Stimulated activated CD4-positive, alpha-beta T cell treated with anti-CD3 and anti-CD28 coated beads, Interleukin-4, amount 100 ng/mL, for 48 hours (primary cell): ENCODE measurements at regions not wholly inside any gene's neighbourhood (a gene's known extent, or its start where the extent isn't known, plus 50 kb on each side); places are given as distances from the start of the nearest gene placed in this dataset.

Source experiments
- DNase-seq, 2 donors: peaks; one replicate each; pipeline ENCODE4 v3.0.0-alpha.2; 2020; ENCODE audit warnings: low read depth in 2 of 2

DNA sequence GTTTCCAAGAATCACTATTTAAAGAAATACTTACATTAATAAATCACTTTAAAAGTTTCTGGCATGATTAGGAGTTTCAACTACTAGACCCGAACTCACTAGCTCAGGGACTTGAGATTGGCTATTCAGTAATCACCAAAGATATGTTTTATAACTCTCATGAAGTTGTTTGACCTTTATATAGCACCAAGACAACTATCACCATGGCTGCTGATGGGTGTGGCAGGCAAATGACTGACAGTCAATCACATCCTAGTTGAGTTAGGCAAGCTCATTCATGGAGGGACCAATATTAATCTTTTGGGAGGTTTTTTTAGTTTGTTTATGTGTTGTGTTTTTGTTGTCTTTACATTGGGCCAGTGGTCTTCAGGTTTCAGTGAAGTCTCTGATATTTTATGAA lies 376.3 kb upstream of the C1orf87 start:
- DNase-seq: no peak

DNA sequence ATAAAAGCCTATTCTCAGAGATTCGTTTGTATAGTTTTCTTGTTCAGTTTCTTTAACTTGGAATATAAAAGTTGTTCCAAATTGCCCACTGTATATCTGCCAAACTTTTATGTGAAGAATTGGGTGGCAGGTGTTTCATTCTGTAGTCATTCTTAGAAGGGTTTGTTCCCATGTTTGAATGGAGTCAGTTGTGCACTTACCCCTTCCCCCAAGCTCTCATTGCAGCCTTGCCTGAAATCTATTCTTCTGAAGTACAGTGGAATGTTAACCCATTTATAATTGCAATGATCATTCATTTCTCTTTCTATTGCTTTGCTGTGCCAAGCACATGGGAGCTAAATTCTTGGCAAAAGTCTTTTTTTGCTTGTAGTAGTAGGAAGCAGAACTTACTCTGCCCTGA lies 375.3 kb upstream of the C1orf87 start:
- DNase-seq: no peak

GRCh38 chr1:60444680-60445079 lies 371.1 kb upstream of the C1orf87 start:
- no peak for DNase-seq

- DNase-seq: no peak
Observed at GRCh38 chr1:60436186-60436585, 362.6 kb upstream of the C1orf87 start.

GRCh38 chr1:60431593-60431992 lies 358.0 kb upstream of the C1orf87 start:
- DNase-seq: no peak

GRCh38 chr1:60430375-60430774 lies 356.8 kb upstream of the C1orf87 start:
- no peak for DNase-seq

DNA sequence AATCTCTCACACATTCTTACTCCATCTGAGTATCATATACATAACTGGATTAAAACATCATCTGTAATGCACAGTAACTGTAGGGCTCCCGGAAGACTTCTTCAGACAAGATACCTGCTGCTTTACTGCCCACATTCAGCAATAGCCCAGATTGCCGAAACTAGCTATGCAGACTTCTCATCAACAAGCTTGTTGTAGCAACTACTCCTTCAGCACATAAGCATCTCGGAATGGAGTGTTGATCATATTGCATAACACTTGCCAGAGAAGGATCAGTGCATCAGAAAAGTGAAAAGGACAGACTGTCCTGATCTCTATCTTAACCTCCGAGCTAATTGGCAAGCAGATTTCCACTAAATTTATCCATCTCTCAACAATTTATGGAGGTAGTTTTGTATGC lies 354.6 kb upstream of the C1orf87 start:
- no peak for DNase-seq

- DNase-seq: no peak
Observed at GRCh38 chr1:60427701-60428100, 354.1 kb upstream of the C1orf87 start.

GRCh38 chr1:60427194-60427593 lies 353.6 kb upstream of the C1orf87 start:
- DNase-seq: no peak

DNA sequence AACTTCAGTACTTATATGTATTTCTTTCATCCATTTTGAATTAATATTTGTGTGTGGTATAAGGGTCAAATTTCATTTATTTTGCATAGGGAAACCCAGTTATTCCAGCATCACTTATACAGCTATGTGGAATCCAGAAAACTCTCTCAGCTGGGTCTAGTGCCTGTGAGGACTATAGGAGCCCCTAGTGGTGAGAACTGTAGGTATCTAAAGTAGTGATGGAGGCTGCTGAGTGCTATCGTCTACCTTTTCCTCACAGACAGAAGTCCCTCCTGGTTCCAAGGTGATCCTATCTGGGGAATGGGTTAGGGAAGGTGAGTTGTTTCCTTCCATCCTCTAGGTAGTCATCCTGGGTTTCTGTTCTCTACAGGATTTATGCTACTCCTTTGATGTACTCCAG lies 352.0 kb upstream of the C1orf87 start:
- DNase-seq: no peak

DNA sequence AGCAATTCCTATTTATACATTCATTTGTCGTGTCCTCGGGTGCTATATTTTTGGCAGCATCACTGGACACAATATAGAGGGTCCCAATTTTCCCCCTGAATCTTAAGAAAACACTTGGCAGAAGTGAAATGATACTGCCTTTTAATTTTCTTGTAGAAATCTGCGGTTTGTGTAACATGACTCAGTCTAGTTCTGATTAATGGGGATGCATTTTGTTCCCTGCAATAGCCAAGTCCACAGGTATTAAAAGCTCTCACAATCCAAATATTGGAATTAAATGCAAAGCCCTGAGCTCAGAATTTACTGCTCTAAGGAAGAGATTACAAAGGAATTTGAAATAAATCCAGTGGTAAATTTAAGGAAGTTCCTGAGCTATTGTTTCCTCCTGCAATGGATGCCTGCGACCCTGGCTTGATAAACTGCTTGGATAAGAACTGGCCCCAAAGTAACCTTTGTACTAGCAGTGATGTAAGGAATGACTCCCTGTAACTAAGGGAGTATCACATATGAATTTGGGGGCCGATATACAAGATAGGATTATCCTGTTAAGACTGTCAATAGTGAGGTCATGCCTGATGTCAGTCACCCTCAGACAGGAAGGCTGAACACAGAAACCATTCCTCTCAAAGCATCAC lies 349.7 kb upstream of the C1orf87 start:
- DNase-seq: no peak

- no peak for DNase-seq
Observed at GRCh38 chr1:60421965-60422364, 348.4 kb upstream of the C1orf87 start.

DNA sequence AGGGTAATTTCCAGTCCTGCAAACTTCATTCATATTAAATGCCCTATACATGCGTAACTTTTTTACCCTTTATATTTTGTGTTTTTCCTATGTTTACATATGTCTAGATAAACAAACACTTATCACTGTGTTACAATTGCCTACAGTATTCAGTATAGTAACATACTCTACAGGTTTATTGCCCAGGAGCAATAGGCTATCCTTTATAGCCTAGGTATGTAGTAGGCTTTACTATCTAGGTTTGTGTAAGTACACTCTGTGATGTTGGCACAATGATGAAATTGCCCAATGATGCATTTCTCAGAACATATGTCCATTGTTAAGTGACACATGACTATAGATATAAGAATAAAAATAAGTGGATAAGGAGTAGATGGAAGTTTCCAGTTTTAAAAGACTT lies 345.5 kb upstream of the C1orf87 start:
- no peak for DNase-seq

- DNase-seq: no peak
Observed at GRCh38 chr1:60415696-60416095, 342.1 kb upstream of the C1orf87 start.

GRCh38 chr1:60413091-60413490 lies 339.5 kb upstream of the C1orf87 start:
- no peak for DNase-seq

DNA sequence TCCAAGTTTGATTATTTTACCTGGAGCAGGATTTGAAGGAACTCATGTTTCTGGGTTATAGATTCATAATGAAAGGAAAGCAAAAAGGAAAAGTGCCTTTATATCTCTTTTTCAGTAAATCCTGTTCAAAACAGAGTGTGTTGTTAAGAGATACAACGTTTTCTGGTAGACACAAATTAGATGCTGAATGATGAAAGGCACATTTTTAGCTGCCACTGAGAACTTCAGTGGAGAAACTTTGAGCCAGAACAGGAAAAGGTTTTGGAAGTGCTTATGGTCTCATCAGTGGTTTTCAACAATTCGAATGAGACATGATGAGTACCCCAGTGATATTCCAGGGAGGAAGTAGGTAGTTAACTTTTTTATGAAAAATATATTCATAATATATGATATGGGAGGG lies 338.0 kb upstream of the C1orf87 start:
- DNase-seq: no peak

DNA sequence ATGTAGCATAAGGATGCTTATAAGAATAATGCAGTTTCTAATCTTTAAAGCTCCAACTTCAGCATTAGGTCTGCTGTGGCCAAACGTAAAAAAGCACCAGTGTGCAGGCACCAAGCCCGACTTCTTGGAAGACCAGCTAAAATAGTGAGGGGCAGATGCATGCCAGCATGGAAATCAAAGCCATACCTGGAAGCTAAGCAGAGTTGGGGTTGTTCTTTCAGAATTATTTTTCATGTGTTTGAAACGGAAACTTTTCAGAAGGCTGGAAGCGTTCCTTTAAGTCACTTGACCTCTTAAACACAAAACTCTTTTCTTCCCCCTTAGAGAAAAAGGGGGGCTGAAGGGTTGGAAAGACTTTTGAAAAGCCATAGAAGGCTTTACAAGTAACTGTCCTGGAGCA lies 329.2 kb upstream of the C1orf87 start:
- DNase-seq: no peak

DNA sequence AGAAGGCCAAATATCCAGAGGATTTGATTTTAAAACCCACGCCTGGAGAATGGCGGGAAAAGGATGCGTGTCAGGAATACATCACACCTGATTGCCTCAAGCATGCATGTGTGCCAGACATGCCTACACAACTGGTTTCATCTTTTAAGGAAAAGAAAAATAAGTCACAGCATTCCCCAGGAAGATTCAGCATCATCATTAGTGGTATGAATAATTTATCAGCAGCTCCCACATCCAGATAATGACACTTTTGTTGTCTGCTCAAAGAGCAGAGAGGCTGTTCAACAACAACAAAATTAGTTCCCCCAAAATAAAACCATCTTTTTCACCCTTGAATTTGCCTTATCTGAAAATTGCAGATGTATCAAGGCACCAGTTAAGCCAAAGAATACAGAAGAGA lies 328.6 kb upstream of the C1orf87 start:
- DNase-seq: no peak

- DNase-seq: no peak
Observed at GRCh38 chr1:60394436-60394835, 320.9 kb upstream of the C1orf87 start.

GRCh38 chr1:60390593-60391282 lies 317.2 kb upstream of the C1orf87 start:
- no peak for DNase-seq

GRCh38 chr1:60388092-60388987 lies 314.8 kb upstream of the C1orf87 start:
- no peak for DNase-seq

- no peak for DNase-seq
Observed at GRCh38 chr1:60387175-60387574, 313.6 kb upstream of the C1orf87 start.

DNA sequence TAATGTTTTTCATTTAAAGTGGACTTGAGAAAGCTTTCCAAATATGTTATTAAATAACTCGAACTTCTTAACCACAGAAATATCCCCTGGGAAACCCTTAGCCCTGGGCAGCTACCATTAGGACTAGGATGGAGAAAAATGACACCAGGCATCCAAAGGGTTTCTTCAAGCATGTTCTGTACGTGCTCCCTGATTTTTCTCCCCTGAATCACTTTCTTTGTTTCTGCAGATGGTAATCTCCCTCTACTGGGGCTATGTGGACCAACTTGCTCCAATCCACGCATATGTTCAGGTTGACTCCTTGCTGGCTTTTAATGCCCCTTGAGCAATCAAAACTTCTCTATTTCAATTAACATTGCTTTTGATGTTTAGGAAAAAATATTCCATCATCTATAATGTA lies 312.7 kb upstream of the C1orf87 start:
- DNase-seq: no peak
